ENCODE measurements at regions not wholly inside any gene's neighbourhood (a gene's known extent, or its start where the extent isn't known, plus 50 kb on each side); places are given as distances from the start of the nearest gene placed in this dataset.

- no peaks in the 10 kb centered on the region for H3K79me2 ChIP-seq (ENCODE audit: control insufficient read depth, insufficient read depth, low read length)
- no peak overlapping the region for H3K9ac ChIP-seq (ENCODE audit: control insufficient read depth, extremely low read depth, insufficient read depth, low read length)
- H3K4me2 ChIP-seq (ENCODE audit: control insufficient read depth, extremely low read depth, insufficient read depth, low read depth, low read length), result no peak overlapping the region
- no peaks in the 10 kb centered on the region for H3K9me3 ChIP-seq (ENCODE audit: control insufficient read depth, low read depth, low read length)
- H3K36me3 ChIP-seq (ENCODE audit: control insufficient read depth in 2 of 2, extremely low read depth in 1 of 2, insufficient read depth in 2 of 2, low read length in 2 of 2), result no peaks in the 10 kb centered on the region
- no peak overlapping the region for H2AFZ ChIP-seq (ENCODE audit: control insufficient read depth, low read length)
- no peak overlapping the region for H3K4me3 ChIP-seq (ENCODE audit: control insufficient read depth in 2 of 3, extremely low read depth in 1 of 3, insufficient read depth in 2 of 3, low read depth in 1 of 3, low read length in 3 of 3)
- peaks cover 4% of the 10 kb centered on the region for H3K4me1 ChIP-seq (ENCODE audit: control insufficient read depth, extremely low read depth, insufficient read depth, low read length)
- H3K27me3 ChIP-seq (ENCODE audit: control insufficient read depth, extremely low read depth, insufficient read depth, low read length), result no peaks in the 10 kb centered on the region
- no peaks in the 10 kb centered on the region for H3K9me1 ChIP-seq (ENCODE audit: control insufficient read depth, extremely low read depth, insufficient read depth, low read length)
- dilution Hi-C loops (cut with MboI; ENCODE audit: extremely low pct_ligation_motif_present, low sequenced_read_pairs), result no loop called here
- TF ChIP-seq EZH2 (IDR thresholded peaks at IDR 0.05; ENCODE audit: low read length), result no peak
- H4K20me1 ChIP-seq (ENCODE audit: control insufficient read depth, extremely low read depth, insufficient read depth, low read length), result no peaks in the 10 kb centered on the region
- no peak for DNase-seq (ENCODE audit: low read depth, low spot score)
- no peak overlapping the region for H3K27ac ChIP-seq (ENCODE audit: control insufficient read depth, insufficient read depth, low read length)
- FAIRE-seq, result no peak
These were observed 145.7 kb upstream of the KLF4 start for GRCh38 chr9:107635101-107635802.

- Histone ChIP-seq H3K9me1 (ENCODE audit: control insufficient read depth, extremely low read depth, insufficient read depth, low read length) (no peaks in the 10 kb centered on the region), H3K4me2 (ENCODE audit: control insufficient read depth, extremely low read depth, insufficient read depth, low read depth, low read length) (no peak overlapping the region), H3K27ac (ENCODE audit: control insufficient read depth, insufficient read depth, low read length) (no peak overlapping the region), H3K79me2 (ENCODE audit: control insufficient read depth, insufficient read depth, low read length) (no peaks in the 10 kb centered on the region), H3K9me3 (ENCODE audit: control insufficient read depth, low read depth, low read length) (no peaks in the 10 kb centered on the region), H4K20me1 (ENCODE audit: control insufficient read depth, extremely low read depth, insufficient read depth, low read length) (no peaks in the 10 kb centered on the region), H3K4me1 (ENCODE audit: control insufficient read depth, extremely low read depth, insufficient read depth, low read length) (peaks cover under 1% of the 10 kb centered on the region), H3K36me3 (ENCODE audit: control insufficient read depth in 2 of 2, extremely low read depth in 1 of 2, insufficient read depth in 2 of 2, low read length in 2 of 2) (no peaks in the 10 kb centered on the region), H3K9ac (ENCODE audit: control insufficient read depth, extremely low read depth, insufficient read depth, low read length) (no peak overlapping the region), H3K4me3 (ENCODE audit: control insufficient read depth in 2 of 3, extremely low read depth in 1 of 3, insufficient read depth in 2 of 3, low read depth in 1 of 3, low read length in 3 of 3) (no peak overlapping the region), H2AFZ (ENCODE audit: control insufficient read depth, low read length) (no peak overlapping the region), H3K27me3 (ENCODE audit: control insufficient read depth, extremely low read depth, insufficient read depth, low read length) (no peaks in the 10 kb centered on the region)
- FAIRE-seq, result no peak
- DNase-seq (ENCODE audit: low read depth, low spot score), result no peak
- TF ChIP-seq CTCF (optimal IDR thresholded peaks at IDR 0.05 in 1 of 3, IDR thresholded peaks at IDR 0.05 in 1 of 3, conservative IDR thresholded peaks at IDR 0.05 in 1 of 3; ENCODE audit: extremely low read depth in 1 of 3, insufficient read depth in 2 of 3, low read length in 3 of 3) (no peak), EZH2 (IDR thresholded peaks at IDR 0.05; ENCODE audit: low read length) (no peak)
- dilution Hi-C loops (cut with MboI; ENCODE audit: extremely low pct_ligation_motif_present, low sequenced_read_pairs), result no loop called here
These were observed 143.8 kb upstream of the KLF4 start for GRCh38 chr9:107633406-107633805.

GRCh38 chr9:107632661-107633060 is 143.1 kb upstream of the KLF4 start:
- dilution Hi-C loops (cut with MboI; ENCODE audit: extremely low pct_ligation_motif_present, low sequenced_read_pairs), result no loop called here
- no peak for FAIRE-seq

More at GRCh38 chr9:107632661-107633060, 143.1 kb upstream of the KLF4 start:
- Histone ChIP-seq H3K27ac (ENCODE audit: control insufficient read depth, insufficient read depth, low read length) (no peak overlapping the region), H3K9ac (ENCODE audit: control insufficient read depth, extremely low read depth, insufficient read depth, low read length) (no peak overlapping the region), H3K4me3 (ENCODE audit: control insufficient read depth in 2 of 3, extremely low read depth in 1 of 3, insufficient read depth in 2 of 3, low read depth in 1 of 3, low read length in 3 of 3) (no peak overlapping the region), H3K4me2 (ENCODE audit: control insufficient read depth, extremely low read depth, insufficient read depth, low read depth, low read length) (no peak overlapping the region), H3K9me1 (ENCODE audit: control insufficient read depth, extremely low read depth, insufficient read depth, low read length) (no peaks in the 10 kb centered on the region), H3K4me1 (ENCODE audit: control insufficient read depth, extremely low read depth, insufficient read depth, low read length) (no peaks in the 10 kb centered on the region), H3K9me3 (ENCODE audit: control insufficient read depth, low read depth, low read length) (no peaks in the 10 kb centered on the region), H2AFZ (ENCODE audit: control insufficient read depth, low read length) (no peak overlapping the region), H3K27me3 (ENCODE audit: control insufficient read depth, extremely low read depth, insufficient read depth, low read length) (no peaks in the 10 kb centered on the region), H3K36me3 (ENCODE audit: control insufficient read depth in 2 of 2, extremely low read depth in 1 of 2, insufficient read depth in 2 of 2, low read length in 2 of 2) (no peaks in the 10 kb centered on the region), H3K79me2 (ENCODE audit: control insufficient read depth, insufficient read depth, low read length) (no peaks in the 10 kb centered on the region), H4K20me1 (ENCODE audit: control insufficient read depth, extremely low read depth, insufficient read depth, low read length) (no peaks in the 10 kb centered on the region)
- no peak for DNase-seq (ENCODE audit: low read depth, low spot score)
- TF ChIP-seq CTCF (optimal IDR thresholded peaks at IDR 0.05 in 1 of 3, IDR thresholded peaks at IDR 0.05 in 1 of 3, conservative IDR thresholded peaks at IDR 0.05 in 1 of 3; ENCODE audit: extremely low read depth in 1 of 3, insufficient read depth in 2 of 3, low read length in 3 of 3) (no peak), EZH2 (IDR thresholded peaks at IDR 0.05; ENCODE audit: low read length) (no peak)

Data from keratinocyte (primary cell).